Body of pancreas (tissue), 4 donors: ENCODE measurements at regions not wholly inside any gene's neighbourhood (a gene's known extent, or its start where the extent isn't known, plus 50 kb on each side); places are given as distances from the start of the nearest gene placed in this dataset.
A peak's percentile ranks its signal among the peaks of the same experiment; 100 is the strongest.

Experiments
- ATAC-seq: fragments of 150-250 bp; one replicate; pipeline ENCODE4 v1.9.1; 2016
- DNase-seq, 4 donors: peaks; one replicate each; pipeline ENCODE4 v3.0.0-alpha.2; 2019
- H3K27ac ChIP-seq, 4 donors: fragments of 200-600 bp; sonication (generic); 1 replicate in 3 of 4; 2 replicates in 1 of 4; pipeline versions ENCODE4 v1.5.1 to v1.6.1; 2016 to 2019; ENCODE audit warnings: mild to moderate bottlenecking in 1 of 4, mixed read lengths in 1 of 4, moderate library complexity in 1 of 4
- H3K27me3 ChIP-seq, 2 donors: fragments of 200-600 bp; sonication (generic); one replicate each; pipeline ENCODE4 v1.6.0; 2016; ENCODE audit warnings: mild to moderate bottlenecking in 1 of 2
- H3K36me3 ChIP-seq, 2 donors: fragments of 200-600 bp; sonication (generic); replicated peaks in 1 of 2; 2 replicates each; pipeline ENCODE4 v1.5.1; 2016; ENCODE audit warnings: low read depth in 2 of 2; ENCODE audit not compliant: insufficient read depth in 1 of 2
- H3K4me1 ChIP-seq: fragments of 200-600 bp; sonication (generic); one replicate; pipeline ENCODE4 v1.6.0; 2016
- H3K4me3 ChIP-seq, 2 donors: fragments of 200-600 bp; sonication (generic); 1 replicate in 1 of 2; 2 replicates in 1 of 2; pipeline ENCODE4 v1.5.1; 2016 to 2019
- H3K9me3 ChIP-seq, 3 donors: fragments of 200-600 bp; sonication (generic); 1 replicate in 2 of 3; 2 replicates in 1 of 3; pipeline ENCODE4 v1.5.1; 2016
- CTCF ChIP-seq, 7 experiments: fragments of 450-650 bp in 4 of 7; fragments of 200-600 bp in 3 of 7; sonication (generic) in 3 of 7; IDR thresholded peaks; one replicate each; pipeline ENCODE4 v1.5.1; 2016 to 2019; ENCODE audit warnings: antibody characterized with exemption in 7 of 7
- POLR2A ChIP-seq, 3 donors: fragments of 450-650 bp; IDR thresholded peaks; one replicate each; pipeline ENCODE4 v1.6.1; 2016; ENCODE audit warnings: antibody characterized with exemption in 3 of 3, mild to moderate bottlenecking in 2 of 3
- WGBS, 2 donors: methylation state at CpG; one replicate each; pipeline ENCODE4 v1.1.5; 2017; 5-methylcytosine and 5-hydroxymethylcytosine counted together
- intact Hi-C: fragments of 100-400 bp; cut with DNase I; formaldehyde crosslinking; loops from one replicate; pipeline ENCODE4 v1.15.1; 2023

- Histone ChIP-seq H3K4me1 (peaks cover 51% of the 10 kb centered on the region), H3K27ac (no peak overlapping the region), H3K9me3 (no peaks in the 10 kb centered on the region), H3K27me3 (no peaks in the 10 kb centered on the region), H3K36me3 (no peaks in the 10 kb centered on the region), H3K4me3 (no peak overlapping the region)
- DNase-seq (no peak), ATAC-seq (no peak)
- TF ChIP-seq POLR2A (IDR thresholded peaks at IDR 0.05) (no peak), CTCF (IDR thresholded peaks at IDR 0.05) (peak in 4 of 7 experiments; percentile 9 to 17 (median 11))
- WGBS, 2 donors: 77 to 90% methylated on average over 11 to 15 of the region's 15 CpGs
- intact Hi-C loops: loop anchor here (10.0 kb wide), 2 partner anchors 269 to 981 kb away; no protein-coding TSS in a partner anchor
Measured at GRCh38 chr14:100653409-100653808, 66.2 kb upstream of the BEGAIN start.

GRCh38 chr14:100654025-100654813, 67.0 kb upstream of the BEGAIN start:
- TF ChIP-seq CTCF (IDR thresholded peaks at IDR 0.05) (no peak), POLR2A (IDR thresholded peaks at IDR 0.05) (no peak)
- H3K36me3 ChIP-seq: no peaks in the 10 kb centered on the region
- ATAC-seq (peak; percentile 5), DNase-seq (no peak)
- no peaks in the 10 kb centered on the region for H3K9me3 ChIP-seq
- intact Hi-C loops: loop anchor here (10.0 kb wide), 2 partner anchors 269 to 981 kb away; no protein-coding TSS in a partner anchor
- H3K27ac ChIP-seq: no peak overlapping the region
- no peak overlapping the region for H3K4me3 ChIP-seq
- WGBS, 2 donors: 46 to 59% methylated on average over 13 to 21 of the region's 21 CpGs
- H3K4me1 ChIP-seq: peaks cover 43% of the 10 kb centered on the region
- H3K27me3 ChIP-seq: no peaks in the 10 kb centered on the region

GRCh38 chr14:100654814-100655740, 67.9 kb upstream of the BEGAIN start:
- no peaks in the 10 kb centered on the region for H3K27me3 ChIP-seq
- intact Hi-C loops: loop anchor here (10.0 kb wide), 2 partner anchors 270 to 980 kb away; no protein-coding TSS in a partner anchor
- H3K9me3 ChIP-seq: no peaks in the 10 kb centered on the region
- ATAC-seq (peak; percentile 61), DNase-seq (peak; percentile 51 to 72 (median 68))
- no peak for TF ChIP-seq POLR2A (IDR thresholded peaks at IDR 0.05)
- peak; percentile 61 to 83 (median 78) for TF ChIP-seq CTCF (IDR thresholded peaks at IDR 0.05)
- H3K4me3 ChIP-seq: no peak overlapping the region
- H3K4me1 ChIP-seq: peaks cover 35% of the 10 kb centered on the region
- H3K36me3 ChIP-seq: no peaks in the 10 kb centered on the region
- H3K27ac ChIP-seq: no peak overlapping the region
- WGBS, 2 donors: 23 to 69% methylated on average over 14 to 43 of the region's 43 CpGs

- Histone ChIP-seq H3K27me3 (no peaks in the 10 kb centered on the region), H3K27ac (no peak overlapping the region), H3K4me3 (no peak overlapping the region), H3K4me1 (peaks cover 33% of the 10 kb centered on the region), H3K9me3 (no peaks in the 10 kb centered on the region), H3K36me3 (no peaks in the 10 kb centered on the region)
- intact Hi-C loops: loop anchor here (10.0 kb wide), 2 partner anchors 271 to 979 kb away; no protein-coding TSS in a partner anchor
- no peak for TF ChIP-seq CTCF (IDR thresholded peaks at IDR 0.05)
- TF ChIP-seq POLR2A (IDR thresholded peaks at IDR 0.05): no peak
- DNase-seq (no peak), ATAC-seq (no peak)
- WGBS, 2 donors: 88 to 100% methylated on average over 2 of the region's 2 CpGs
Measured at GRCh38 chr14:100655741-100656085, 68.5 kb upstream of the BEGAIN start.
